GM10266 (cell line): ENCODE measurements at regions not wholly inside any gene's neighbourhood (a gene's known extent, or its start where the extent isn't known, plus 50 kb on each side); places are given as distances from the start of the nearest gene placed in this dataset.
"Not testable (repeated sequence)": the region's sequence is repeated elsewhere in the genome, so short reads cannot be mapped to it uniquely, and the experiment has no call there.

Experiments
- DNase-seq: peaks from one replicate; pipeline ENCODE4 v3.0.0; 2012; ENCODE audit errors: extremely low spot score
- CTCF ChIP-seq: IDR thresholded peaks from 2 replicates; pipeline ENCODE4 v1.5.1; 2012; ENCODE audit warnings: mild to moderate bottlenecking, low read depth; ENCODE audit not compliant: control insufficient read depth, insufficient read depth; ENCODE audit errors: missing control alignments

- no peak for TF ChIP-seq CTCF
- DNase-seq = no peak
Measured at GRCh38 chr15:69760258-69760845, 307.7 kb downstream of the RPLP1 start.

GRCh38 chr15:69760890-69761568, 308.4 kb downstream of the RPLP1 start:
- no peak for TF ChIP-seq CTCF
- peak; percentile 29 for DNase-seq

- no peak for DNase-seq
- no peak for TF ChIP-seq CTCF
Measured at GRCh38 chr15:69762373-69763148, 309.9 kb downstream of the RPLP1 start.

GRCh38 chr15:69763831-69764230, 311.2 kb downstream of the RPLP1 start:
- DNase-seq = no peak
- TF ChIP-seq CTCF = no peak

- no peak for TF ChIP-seq CTCF
- no peak for DNase-seq
Measured at GRCh38 chr15:69766156-69766555, 313.5 kb downstream of the RPLP1 start.

- no peak for DNase-seq
- TF ChIP-seq CTCF = no peak
Measured at GRCh38 chr15:69767191-69767590, 314.6 kb downstream of the RPLP1 start.

GRCh38 chr15:69769336-69769735, 316.7 kb downstream of the RPLP1 start:
- not testable (repeated sequence) for DNase-seq

GRCh38 chr15:69774258-69774657, 321.6 kb downstream of the RPLP1 start:
- DNase-seq = not testable (repeated sequence)

GRCh38 chr15:69774711-69775110, 322.1 kb downstream of the RPLP1 start:
- not testable (repeated sequence) for DNase-seq
